GM18507 (cell line): ENCODE measurements at regions not wholly inside any gene's neighbourhood (a gene's known extent, or its start where the extent isn't known, plus 50 kb on each side); places are given as distances from the start of the nearest gene placed in this dataset.
"Not testable (repeated sequence)": the region's sequence is repeated elsewhere in the genome, so short reads cannot be mapped to it uniquely, and the experiment has no call there.

ENCODE experiments used
- DNase-seq: peaks from one replicate; pipeline ENCODE4 v3.0.0; 2011; ENCODE audit warnings: low read depth; ENCODE audit not compliant: insufficient read length; ENCODE audit errors: extremely low spot score
- FAIRE-seq: peaks from 2 replicates; lab custom pipeline; 2011; peaks lifted over from hg19 to GRCh38; lab: Jason Lieb, UNC

- FAIRE-seq, DNase-seq: not testable (repeated sequence)
Measured at GRCh38 chr6:75031102-75031501, 174.8 kb downstream of the COL12A1 start.

- FAIRE-seq, result no peak
Measured at GRCh38 chr6:75029333-75029732, 176.5 kb downstream of the COL12A1 start.

GRCh38 chr6:75025371-75025770, 180.5 kb downstream of the COL12A1 start:
- DNase-seq (no peak), FAIRE-seq (no peak)

More at GRCh38 chr6:75029333-75029732, 176.5 kb downstream of the COL12A1 start:
- no peak for DNase-seq

- DNase-seq (no peak), FAIRE-seq (no peak)
Measured at GRCh38 chr6:75024828-75025227, 181.0 kb downstream of the COL12A1 start.

GRCh38 chr6:75023634-75024033, 182.2 kb downstream of the COL12A1 start:
- FAIRE-seq (no peak), DNase-seq (no peak)

GRCh38 chr6:75020971-75021370, 184.9 kb downstream of the COL12A1 start:
- FAIRE-seq, result no peak
- DNase-seq, result no peak

- DNase-seq (no peak), FAIRE-seq (no peak)
Measured at GRCh38 chr6:75020376-75020775, 185.5 kb downstream of the COL12A1 start.

- DNase-seq (no peak), FAIRE-seq (no peak)
Measured at GRCh38 chr6:75012018-75012417, 193.8 kb downstream of the COL12A1 start.

- FAIRE-seq, DNase-seq: not testable (repeated sequence)
Measured at GRCh38 chr6:75003984-75004383, 201.9 kb downstream of the COL12A1 start.

- FAIRE-seq, result no peak
- DNase-seq, result no peak
Measured at GRCh38 chr6:74997646-74998045, 208.2 kb downstream of the COL12A1 start.

GRCh38 chr6:74993136-74993535, 212.7 kb downstream of the COL12A1 start:
- FAIRE-seq (no peak), DNase-seq (no peak)

GRCh38 chr6:74991573-74992332, 214.1 kb downstream of the COL12A1 start:
- DNase-seq (no peak), FAIRE-seq (no peak)

- no peak for FAIRE-seq
- no peak for DNase-seq
Measured at GRCh38 chr6:74979065-74979766, 226.6 kb downstream of the COL12A1 start.

GRCh38 chr6:74976701-74977100, 229.2 kb downstream of the COL12A1 start:
- DNase-seq, result no peak
- no peak for FAIRE-seq

GRCh38 chr6:74976026-74976425, 229.8 kb downstream of the COL12A1 start:
- FAIRE-seq, result no peak
- DNase-seq, result no peak

GRCh38 chr6:74973591-74973990, 232.3 kb downstream of the COL12A1 start:
- no peak for FAIRE-seq
- no peak for DNase-seq

GRCh38 chr6:74971633-74972032, 234.2 kb downstream of the COL12A1 start:
- DNase-seq, result no peak
- no peak for FAIRE-seq

GRCh38 chr6:74969591-74970267, 236.1 kb downstream of the COL12A1 start:
- FAIRE-seq, result no peak

GRCh38 chr6:74967821-74968220, 238.0 kb downstream of the COL12A1 start:
- FAIRE-seq, result no peak

More at GRCh38 chr6:74969591-74970267, 236.1 kb downstream of the COL12A1 start:
- DNase-seq, result no peak

GRCh38 chr6:74966712-74967111, 239.1 kb downstream of the COL12A1 start:
- FAIRE-seq (no peak), DNase-seq (no peak)

More at GRCh38 chr6:74967821-74968220, 238.0 kb downstream of the COL12A1 start:
- DNase-seq, result no peak
